ENCODE measurements at regions not wholly inside any gene's neighbourhood (a gene's known extent, or its start where the extent isn't known, plus 50 kb on each side); places are given as distances from the start of the nearest gene placed in this dataset.

DNA sequence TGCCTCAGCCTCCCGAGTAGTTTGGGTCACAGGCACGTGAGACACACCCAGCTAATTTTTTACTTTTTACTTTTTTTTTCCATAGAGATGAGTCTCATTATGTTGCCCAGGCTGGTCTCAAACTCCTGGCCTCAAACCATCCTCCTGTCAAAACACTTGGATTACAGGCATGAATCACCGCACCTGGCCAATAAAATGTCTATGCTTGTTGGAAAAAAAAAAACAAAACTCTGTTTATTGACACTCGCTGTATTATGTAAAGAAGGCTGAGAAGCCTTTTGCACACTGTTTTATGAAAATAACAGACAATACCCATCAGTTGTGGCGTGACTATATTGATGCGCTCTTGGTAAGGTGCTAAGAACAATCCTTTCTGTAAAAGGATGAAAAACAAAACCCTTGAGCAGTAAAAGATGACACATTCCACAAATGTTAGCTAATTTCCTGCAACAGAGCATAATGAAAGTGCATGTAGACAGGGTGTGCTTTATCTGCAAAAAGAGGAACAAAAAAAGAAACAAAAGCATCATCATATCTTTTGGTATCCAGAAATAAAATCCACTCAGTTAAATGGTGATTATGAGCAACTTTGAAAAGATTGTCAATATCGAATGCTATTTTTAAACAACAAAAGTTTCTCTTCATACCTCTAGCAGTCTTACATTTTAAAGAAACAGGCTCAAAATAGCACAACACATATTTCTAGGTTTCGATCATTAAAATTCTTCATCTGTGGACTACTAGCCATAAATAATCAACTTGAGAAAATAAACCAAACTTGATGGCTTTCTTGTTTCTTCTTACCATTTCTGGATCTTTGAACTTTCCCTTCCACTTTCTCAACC lies 108.3 kb upstream of the PHACTR1 start:
- intact Hi-C loops (cut with DNase I) = loop anchor here (10.0 kb wide), 1 partner anchor 323 kb away; no protein-coding TSS in a partner anchor
- TF ChIP-seq, protein P1, sequence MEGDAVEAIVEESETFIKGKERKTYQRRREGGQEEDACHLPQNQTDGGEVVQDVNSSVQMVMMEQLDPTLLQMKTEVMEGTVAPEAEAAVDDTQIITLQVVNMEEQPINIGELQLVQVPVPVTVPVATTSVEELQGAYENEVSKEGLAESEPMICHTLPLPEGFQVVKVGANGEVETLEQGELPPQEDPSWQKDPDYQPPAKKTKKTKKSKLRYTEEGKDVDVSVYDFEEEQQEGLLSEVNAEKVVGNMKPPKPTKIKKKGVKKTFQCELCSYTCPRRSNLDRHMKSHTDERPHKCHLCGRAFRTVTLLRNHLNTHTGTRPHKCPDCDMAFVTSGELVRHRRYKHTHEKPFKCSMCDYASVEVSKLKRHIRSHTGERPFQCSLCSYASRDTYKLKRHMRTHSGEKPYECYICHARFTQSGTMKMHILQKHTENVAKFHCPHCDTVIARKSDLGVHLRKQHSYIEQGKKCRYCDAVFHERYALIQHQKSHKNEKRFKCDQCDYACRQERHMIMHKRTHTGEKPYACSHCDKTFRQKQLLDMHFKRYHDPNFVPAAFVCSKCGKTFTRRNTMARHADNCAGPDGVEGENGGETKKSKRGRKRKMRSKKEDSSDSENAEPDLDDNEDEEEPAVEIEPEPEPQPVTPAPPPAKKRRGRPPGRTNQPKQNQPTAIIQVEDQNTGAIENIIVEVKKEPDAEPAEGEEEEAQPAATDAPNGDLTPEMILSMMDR (IDR thresholded peaks at IDR 0.05; ENCODE audit: borderline replicate concordance, extremely low read depth, insufficient read depth) = no peak
- no peak overlapping the region for H3K4me3 ChIP-seq (ENCODE audit: low read length in 3 of 3)
- H3K36me3 ChIP-seq (ENCODE audit: control insufficient read depth in 2 of 3, insufficient read depth in 3 of 3, low read length in 3 of 3) = no peaks in the 10 kb centered on the region
- no peak for FAIRE-seq
- no peaks in the 10 kb centered on the region for H3K27me3 ChIP-seq (ENCODE audit: control insufficient read depth, insufficient read depth, low read length)
- no peak overlapping the region for H3K27ac ChIP-seq (ENCODE audit: low read depth in 2 of 2, low read length in 2 of 2)
- no peak overlapping the region for H3K9ac ChIP-seq (ENCODE audit: low read length in 3 of 3)
- DNase-seq = no peak
- H3K4me1 ChIP-seq (ENCODE audit: control insufficient read depth in 2 of 3, insufficient read depth in 2 of 3, low read depth in 1 of 3, low read length in 3 of 3) = peaks cover 0 to 4% (median 0%) of the 10 kb centered on the region in 3 donors
- H3K9me3 ChIP-seq (ENCODE audit: control insufficient read depth in 2 of 3, insufficient read depth in 1 of 3, low read length in 3 of 3) = no peaks in the 10 kb centered on the region

DNA sequence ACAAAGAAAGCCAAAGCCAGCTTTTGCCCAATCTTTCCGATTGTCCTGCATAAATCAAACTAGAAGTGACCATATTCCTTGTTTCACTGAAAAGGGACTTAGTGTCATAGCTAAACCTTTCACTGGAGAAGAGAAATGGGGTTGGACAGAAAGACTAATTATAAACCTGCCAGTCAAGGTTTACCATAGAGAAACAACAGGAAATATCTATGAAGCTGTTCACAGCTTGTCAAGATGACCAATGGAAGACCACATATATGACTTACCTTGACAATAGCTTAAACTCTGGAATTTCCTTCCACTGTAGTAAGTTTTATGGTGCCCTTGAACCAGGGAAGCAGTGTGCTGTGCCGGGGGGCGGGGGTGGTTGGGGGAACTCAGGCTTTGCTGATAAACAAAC lies 107.7 kb upstream of the PHACTR1 start:
- Histone ChIP-seq H3K9me3 (ENCODE audit: control insufficient read depth in 2 of 3, insufficient read depth in 1 of 3, low read length in 3 of 3) (no peaks in the 10 kb centered on the region), H3K27me3 (ENCODE audit: control insufficient read depth, insufficient read depth, low read length) (no peaks in the 10 kb centered on the region), H3K9ac (ENCODE audit: low read length in 3 of 3) (no peak overlapping the region), H3K36me3 (ENCODE audit: control insufficient read depth in 2 of 3, insufficient read depth in 3 of 3, low read length in 3 of 3) (no peaks in the 10 kb centered on the region), H3K4me3 (ENCODE audit: low read length in 3 of 3) (no peak overlapping the region), H3K4me1 (ENCODE audit: control insufficient read depth in 2 of 3, insufficient read depth in 2 of 3, low read depth in 1 of 3, low read length in 3 of 3) (peaks cover 0 to 4% (median 0%) of the 10 kb centered on the region in 3 donors), H3K27ac (ENCODE audit: low read depth in 2 of 2, low read length in 2 of 2) (no peak overlapping the region)
- FAIRE-seq (no peak), DNase-seq (no peak)
- TF ChIP-seq, protein P1 (IDR thresholded peaks at IDR 0.05; ENCODE audit: borderline replicate concordance, extremely low read depth, insufficient read depth) = no peak
- intact Hi-C loops (cut with DNase I) = loop anchor here (10.0 kb wide), 1 partner anchor 324 kb away; no protein-coding TSS in a partner anchor

DNA sequence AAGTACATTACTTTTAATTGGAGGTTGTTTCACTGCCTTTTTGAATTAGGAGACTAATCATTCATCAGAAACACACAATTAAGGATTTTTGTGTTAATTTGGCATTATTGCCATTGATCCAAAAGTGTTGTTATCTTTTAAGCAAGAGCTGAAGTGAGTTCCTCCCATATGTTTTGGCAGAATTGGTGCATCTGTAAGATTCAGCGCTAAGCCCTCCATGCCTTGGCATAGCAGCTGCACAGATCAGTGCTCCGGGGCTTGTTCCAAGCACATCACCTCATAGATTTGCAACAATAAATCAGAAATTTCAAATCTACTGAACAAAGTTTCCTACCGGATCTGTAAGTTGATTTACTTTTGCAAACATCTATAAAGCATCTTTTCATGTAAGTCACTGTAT lies 106.8 kb upstream of the PHACTR1 start:
- Histone ChIP-seq H3K36me3 (ENCODE audit: control insufficient read depth in 2 of 3, insufficient read depth in 3 of 3, low read length in 3 of 3) (no peaks in the 10 kb centered on the region), H3K9ac (ENCODE audit: low read length in 3 of 3) (no peak overlapping the region), H3K4me3 (ENCODE audit: low read length in 3 of 3) (no peak overlapping the region), H3K27me3 (ENCODE audit: control insufficient read depth, insufficient read depth, low read length) (no peaks in the 10 kb centered on the region), H3K27ac (ENCODE audit: low read depth in 2 of 2, low read length in 2 of 2) (no peak overlapping the region), H3K9me3 (ENCODE audit: control insufficient read depth in 2 of 3, insufficient read depth in 1 of 3, low read length in 3 of 3) (no peaks in the 10 kb centered on the region), H3K4me1 (ENCODE audit: control insufficient read depth in 2 of 3, insufficient read depth in 2 of 3, low read depth in 1 of 3, low read length in 3 of 3) (peaks cover 0 to 4% (median 0%) of the 10 kb centered on the region in 3 donors)
- no peak for DNase-seq
- FAIRE-seq = no peak
- TF ChIP-seq, protein P1 (IDR thresholded peaks at IDR 0.05; ENCODE audit: borderline replicate concordance, extremely low read depth, insufficient read depth) = no peak
- intact Hi-C loops (cut with DNase I) = loop anchor here (10.0 kb wide), 1 partner anchor 325 kb away; no protein-coding TSS in a partner anchor
